Stimulated activated effector memory CD8-positive, alpha-beta T cell treated with anti-CD3 and anti-CD28 coated beads, Interleukin-12 subunit alpha, Interleukin-12 subunit beta, amount 100 ng/mL, for 72 hours (primary cell): ENCODE measurements at regions not wholly inside any gene's neighbourhood (a gene's known extent, or its start where the extent isn't known, plus 50 kb on each side); places are given as distances from the start of the nearest gene placed in this dataset.

Source experiments
- ATAC-seq: fragments of 150-1000 bp; cut with Tn5 transposase; 2 replicates; pipeline ENCODE4 v1.10.0; 2021
- DNase-seq, 2 donors: peaks; one replicate each; pipeline ENCODE4 v3.0.0; 2021 to 2022; ENCODE audit warnings: low spot score in 2 of 2
- H3K27ac Mint-ChIP-seq: one replicate; pipeline ENCODE4 v1.8.0; 2022; ENCODE audit warnings: mild to moderate bottlenecking, mixed read lengths
- H3K36me3 Mint-ChIP-seq: one replicate; pipeline ENCODE4 v1.8.0; 2022; ENCODE audit warnings: mild to moderate bottlenecking, mixed read lengths
- H3K4me1 Mint-ChIP-seq: one replicate; pipeline ENCODE4 v1.8.0; 2022; ENCODE audit warnings: mixed read lengths
- H3K4me3 Mint-ChIP-seq: one replicate; pipeline ENCODE4 v1.8.0; 2022; ENCODE audit warnings: mild to moderate bottlenecking, mixed read lengths
- H3K9me3 Mint-ChIP-seq: one replicate; pipeline ENCODE4 v1.8.0; 2022; ENCODE audit warnings: mixed read lengths

GRCh38 chr16:6021276-6021943 lies 923.8 kb upstream of the EEF2KMT start:
- Mint-ChIP-seq H3K4me1 (no peaks in the 10 kb centered on the region), H3K4me3 (no peak overlapping the region), H3K36me3 (no peaks in the 10 kb centered on the region), H3K9me3 (peaks cover 2% of the 10 kb centered on the region), H3K27ac (no peak overlapping the region)
- ATAC-seq, result no peak
- no peak for DNase-seq

GRCh38 chr16:6020162-6020985 lies 922.8 kb upstream of the EEF2KMT start:
- Mint-ChIP-seq H3K9me3 (peaks cover 11% of the 10 kb centered on the region), H3K36me3 (no peaks in the 10 kb centered on the region), H3K4me3 (no peak overlapping the region), H3K4me1 (no peaks in the 10 kb centered on the region), H3K27ac (no peak overlapping the region)
- no peak for ATAC-seq
- DNase-seq, result no peak

DNA sequence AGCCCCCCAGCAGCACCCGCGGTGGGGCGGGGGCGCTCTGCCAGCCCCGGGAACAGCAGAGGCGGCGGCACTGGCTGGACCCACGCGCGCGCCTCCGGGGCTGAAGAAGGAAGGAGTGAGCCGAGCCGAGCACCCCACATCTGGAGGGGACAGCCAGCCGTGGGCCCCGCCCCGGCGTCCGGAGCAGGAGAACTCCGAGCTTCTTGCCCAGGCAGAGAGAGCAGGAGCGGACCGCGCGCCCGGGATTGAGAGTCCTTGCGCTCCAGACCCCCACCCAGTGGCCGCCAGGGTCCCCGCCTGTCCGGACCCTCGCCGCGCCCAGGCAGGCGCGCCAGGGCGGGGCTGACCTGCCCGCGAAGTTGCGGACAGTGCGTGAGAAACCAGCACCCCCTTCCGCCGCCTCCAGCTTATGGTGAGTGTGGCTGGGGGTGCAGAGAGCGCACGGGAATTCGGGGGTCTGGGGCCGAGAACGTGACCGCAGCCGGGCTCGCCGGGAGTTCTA lies 921.9 kb upstream of the EEF2KMT start:
- H3K36me3 Mint-ChIP-seq, result no peaks in the 10 kb centered on the region
- no peak overlapping the region for H3K4me3 Mint-ChIP-seq
- H3K9me3 Mint-ChIP-seq, result peaks cover 11% of the 10 kb centered on the region
- DNase-seq (no peak), ATAC-seq (no peak)
- no peaks in the 10 kb centered on the region for H3K4me1 Mint-ChIP-seq
- H3K27ac Mint-ChIP-seq, result no peak overlapping the region

DNA sequence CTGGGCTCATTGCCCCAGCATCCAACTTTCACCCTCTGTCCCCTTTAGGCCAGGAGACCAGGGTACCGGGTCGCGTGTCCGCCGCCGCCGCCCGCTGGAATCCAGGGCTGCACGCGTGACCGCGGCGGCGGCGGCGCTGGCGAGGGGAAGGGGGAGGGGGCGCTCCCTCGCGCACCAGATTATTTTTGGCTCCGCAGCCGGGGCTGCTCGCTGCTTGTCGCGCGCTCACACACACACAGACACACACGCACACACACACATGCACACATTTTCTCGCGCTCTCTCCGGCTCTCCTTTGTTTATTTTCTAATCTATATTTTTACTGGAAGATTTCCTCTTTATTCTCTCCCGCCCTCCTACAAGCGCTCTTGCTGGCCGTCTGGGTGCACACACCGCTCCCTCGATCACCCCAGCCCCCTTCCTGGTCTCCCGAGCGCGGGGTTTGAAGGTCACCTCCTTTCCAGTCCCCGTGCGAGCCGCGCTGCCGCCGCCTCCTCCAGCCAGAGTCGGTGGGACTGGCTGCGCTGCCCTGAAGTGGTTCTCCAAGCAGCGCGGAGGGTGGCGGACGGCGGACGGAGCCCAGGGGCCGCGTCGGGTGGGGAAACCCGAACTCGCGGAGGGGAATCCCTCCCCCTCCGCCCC lies 921.4 kb upstream of the EEF2KMT start:
- H3K4me1 Mint-ChIP-seq, result no peaks in the 10 kb centered on the region
- no peak overlapping the region for H3K27ac Mint-ChIP-seq

GRCh38 chr16:6016530-6017184 lies 919.1 kb upstream of the EEF2KMT start:
- no peaks in the 10 kb centered on the region for H3K36me3 Mint-ChIP-seq
- DNase-seq (no peak), ATAC-seq (no peak)
- peaks cover 9% of the 10 kb centered on the region for H3K9me3 Mint-ChIP-seq
- no peak overlapping the region for H3K4me3 Mint-ChIP-seq
- no peak overlapping the region for H3K27ac Mint-ChIP-seq
- H3K4me1 Mint-ChIP-seq, result no peaks in the 10 kb centered on the region

More for the DNA sequence above, 921.4 kb upstream of the EEF2KMT start:
- H3K9me3 Mint-ChIP-seq, result peaks cover 11% of the 10 kb centered on the region
- H3K4me3 Mint-ChIP-seq, result no peak overlapping the region
- ATAC-seq (no peak), DNase-seq (no peak)
- H3K36me3 Mint-ChIP-seq, result no peaks in the 10 kb centered on the region

DNA sequence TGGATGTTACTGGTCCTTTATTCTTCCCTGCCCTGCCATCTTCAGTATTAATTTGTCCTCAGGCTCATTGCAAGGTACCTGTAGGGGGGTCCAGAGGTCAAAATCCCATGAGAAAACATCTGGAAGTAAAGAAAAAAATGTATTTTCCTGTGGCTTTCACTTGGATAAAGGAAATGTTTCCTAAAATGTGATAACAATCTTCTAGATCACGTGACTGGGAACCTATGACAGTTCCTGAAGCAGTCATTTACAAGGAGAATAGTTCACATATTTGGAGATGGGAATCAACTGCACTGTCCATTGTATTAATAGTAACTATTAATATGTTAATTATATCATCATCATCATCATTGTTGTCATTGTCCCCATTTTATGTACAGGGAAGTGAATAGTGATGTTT lies 915.1 kb upstream of the EEF2KMT start:
- no peak overlapping the region for H3K27ac Mint-ChIP-seq
- no peaks in the 10 kb centered on the region for H3K36me3 Mint-ChIP-seq
- peaks cover 13% of the 10 kb centered on the region for H3K9me3 Mint-ChIP-seq
- DNase-seq (no peak), ATAC-seq (no peak)
- H3K4me3 Mint-ChIP-seq, result no peak overlapping the region
- H3K4me1 Mint-ChIP-seq, result no peaks in the 10 kb centered on the region

DNA sequence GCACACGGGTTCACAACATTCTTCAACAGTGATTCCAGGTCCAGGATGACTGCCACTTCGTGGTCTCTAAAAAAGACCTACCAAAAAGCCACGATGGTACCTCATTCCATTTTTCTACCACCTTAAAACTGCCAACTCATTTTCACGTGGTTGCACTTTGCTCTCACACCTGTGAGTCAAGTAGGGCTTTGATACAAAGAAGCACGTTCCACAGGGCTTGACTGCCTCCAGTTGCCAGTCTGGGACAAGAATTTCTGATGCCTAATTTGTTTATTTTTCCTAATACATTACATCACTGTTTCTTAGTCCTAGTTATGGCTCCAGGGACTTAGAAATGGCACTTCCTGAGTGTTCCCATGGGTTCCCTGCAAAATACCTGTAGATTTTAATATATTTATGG lies 911.6 kb upstream of the EEF2KMT start:
- Mint-ChIP-seq H3K4me3 (no peak overlapping the region), H3K36me3 (no peaks in the 10 kb centered on the region), H3K4me1 (no peaks in the 10 kb centered on the region), H3K27ac (no peak overlapping the region), H3K9me3 (peaks cover 8% of the 10 kb centered on the region)
- ATAC-seq (no peak), DNase-seq (no peak)

GRCh38 chr16:6008670-6009069 lies 911.1 kb upstream of the EEF2KMT start:
- Mint-ChIP-seq H3K4me3 (no peak overlapping the region), H3K27ac (no peak overlapping the region), H3K4me1 (no peaks in the 10 kb centered on the region), H3K36me3 (no peaks in the 10 kb centered on the region), H3K9me3 (peaks cover 8% of the 10 kb centered on the region)
- no peak for DNase-seq
- ATAC-seq, result no peak

GRCh38 chr16:5993356-5993755 lies 895.8 kb upstream of the EEF2KMT start:
- Mint-ChIP-seq H3K27ac (no peak overlapping the region), H3K9me3 (peaks cover 3% of the 10 kb centered on the region), H3K4me3 (no peak overlapping the region), H3K36me3 (no peaks in the 10 kb centered on the region), H3K4me1 (no peaks in the 10 kb centered on the region)
- DNase-seq, result no peak
- no peak for ATAC-seq

- Mint-ChIP-seq H3K36me3 (no peaks in the 10 kb centered on the region), H3K4me3 (no peak overlapping the region), H3K9me3 (peaks cover 9% of the 10 kb centered on the region), H3K27ac (no peak overlapping the region), H3K4me1 (no peaks in the 10 kb centered on the region)
- ATAC-seq, result no peak
- no peak for DNase-seq
Observed at GRCh38 chr16:5982979-5983378, 885.4 kb upstream of the EEF2KMT start.

- Mint-ChIP-seq H3K9me3 (peaks cover 6% of the 10 kb centered on the region), H3K4me1 (no peaks in the 10 kb centered on the region), H3K27ac (no peak overlapping the region), H3K36me3 (no peaks in the 10 kb centered on the region), H3K4me3 (no peak overlapping the region)
- ATAC-seq, result no peak
- no peak for DNase-seq
Observed at GRCh38 chr16:5979905-5980550, 882.4 kb upstream of the EEF2KMT start.

DNA sequence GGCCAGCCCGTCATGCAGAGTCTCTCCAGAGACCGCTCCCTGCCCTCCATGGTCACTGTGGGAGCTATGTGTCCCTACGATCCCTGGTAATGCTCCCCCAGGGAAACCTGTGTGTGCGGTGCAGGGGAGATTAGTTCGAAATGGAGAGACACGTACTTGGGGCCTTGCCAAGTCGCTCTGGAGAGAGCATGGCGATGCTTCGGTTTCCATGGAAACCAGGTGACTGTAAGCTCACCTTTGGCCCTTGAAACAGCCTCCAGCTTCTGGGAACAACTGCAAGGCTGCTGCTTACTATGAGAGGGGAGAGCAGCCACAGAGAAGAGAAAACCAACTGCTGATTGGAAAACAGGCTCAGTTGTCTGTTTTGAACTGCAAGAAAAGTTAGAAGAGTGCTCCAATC lies 879.7 kb upstream of the EEF2KMT start:
- no peak for ATAC-seq
- no peak for DNase-seq
- H3K4me1 Mint-ChIP-seq, result no peaks in the 10 kb centered on the region
- H3K36me3 Mint-ChIP-seq, result no peaks in the 10 kb centered on the region
- no peak overlapping the region for H3K4me3 Mint-ChIP-seq
- no peaks in the 10 kb centered on the region for H3K9me3 Mint-ChIP-seq
- no peak overlapping the region for H3K27ac Mint-ChIP-seq

DNA sequence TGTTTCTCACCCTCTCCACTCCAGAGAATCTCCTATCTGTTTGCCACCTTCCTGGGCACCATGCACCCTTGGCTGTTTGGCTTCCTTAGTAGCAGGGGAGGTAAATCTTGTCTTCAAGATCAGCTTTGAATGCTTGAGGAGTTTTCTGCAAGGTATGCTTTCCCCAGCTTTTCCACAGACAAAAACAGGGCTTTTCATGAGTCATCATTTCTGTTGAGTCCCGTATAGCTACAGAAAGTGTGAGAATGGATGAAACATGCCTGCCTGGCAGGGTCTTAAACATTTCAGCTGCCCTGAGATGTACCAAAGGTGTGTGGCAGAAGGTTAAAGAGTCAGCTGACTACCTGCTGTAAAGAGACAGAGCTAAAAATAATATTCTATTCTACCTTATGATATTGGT lies 875.2 kb upstream of the EEF2KMT start:
- Mint-ChIP-seq H3K9me3 (peaks cover 9% of the 10 kb centered on the region), H3K27ac (no peak overlapping the region), H3K36me3 (no peaks in the 10 kb centered on the region), H3K4me1 (no peaks in the 10 kb centered on the region), H3K4me3 (no peak overlapping the region)
- ATAC-seq, result no peak
- no peak for DNase-seq

DNA sequence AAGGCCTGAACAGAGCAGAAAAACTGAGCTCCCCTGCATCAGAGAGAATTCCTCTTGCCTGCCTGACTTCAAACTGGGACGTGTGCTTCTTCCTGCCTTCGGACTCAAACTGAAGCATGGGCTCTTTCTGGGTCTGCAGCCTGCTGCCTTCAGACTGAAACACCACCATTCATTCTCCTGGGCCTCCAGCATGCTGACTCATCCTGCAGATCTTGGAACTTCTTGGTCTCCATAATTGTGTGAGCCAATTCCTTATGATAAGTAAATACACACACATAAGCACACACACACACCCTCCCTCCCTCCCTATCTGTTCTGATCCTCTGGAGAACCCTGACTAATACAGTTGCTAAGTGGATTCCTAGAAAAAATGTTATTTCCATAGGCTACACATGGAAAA lies 874.3 kb upstream of the EEF2KMT start:
- Mint-ChIP-seq H3K27ac (no peak overlapping the region), H3K9me3 (peaks cover 12% of the 10 kb centered on the region), H3K36me3 (no peaks in the 10 kb centered on the region), H3K4me3 (no peak overlapping the region), H3K4me1 (no peaks in the 10 kb centered on the region)
- DNase-seq (no peak), ATAC-seq (no peak)

DNA sequence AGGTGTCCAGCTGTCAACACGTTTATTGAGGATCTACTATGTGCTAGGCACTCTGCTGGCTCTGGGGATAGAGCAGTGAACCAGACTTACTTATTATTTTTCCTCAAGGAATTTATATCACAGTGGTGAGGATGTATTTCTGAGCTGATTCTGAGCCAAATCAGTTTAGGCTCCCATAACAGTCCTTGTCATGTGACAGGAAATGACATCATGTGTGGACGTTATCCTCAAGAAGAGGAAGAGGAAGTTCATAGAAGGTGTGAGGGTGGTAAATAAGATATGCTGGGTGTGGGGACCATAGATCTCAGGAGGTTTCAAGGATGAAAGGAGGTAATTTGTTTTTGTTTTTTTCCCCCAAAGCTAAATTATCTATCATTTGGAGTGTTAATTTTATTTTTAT lies 873.5 kb upstream of the EEF2KMT start:
- Mint-ChIP-seq H3K36me3 (no peaks in the 10 kb centered on the region), H3K4me3 (no peak overlapping the region), H3K9me3 (peaks cover 12% of the 10 kb centered on the region), H3K4me1 (no peaks in the 10 kb centered on the region), H3K27ac (no peak overlapping the region)
- ATAC-seq (no peak), DNase-seq (no peak)
